ENCODE measurements at regions not wholly inside any gene's neighbourhood (a gene's known extent, or its start where the extent isn't known, plus 50 kb on each side); places are given as distances from the start of the nearest gene placed in this dataset.

DNA sequence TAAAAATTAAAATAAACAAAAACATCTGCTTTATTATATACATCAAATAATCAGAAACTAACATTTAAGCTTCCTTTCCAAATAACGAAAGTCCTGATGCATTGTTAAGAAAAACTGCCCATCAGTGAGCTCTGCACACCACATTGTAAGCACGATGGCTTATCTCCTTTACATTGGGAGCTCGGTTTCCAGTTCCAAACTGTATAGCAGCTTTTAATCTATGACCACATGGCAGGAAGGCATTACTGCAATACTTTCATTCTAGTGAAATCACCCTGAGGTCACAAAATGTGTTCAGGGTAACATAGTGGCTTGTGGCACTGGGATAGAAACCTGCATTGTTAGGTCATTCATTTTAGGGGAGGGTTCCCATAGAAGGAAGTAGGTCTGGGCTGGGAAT, 146.3 kb downstream of the ZNF22 start:
- Histone ChIP-seq H2AFZ (replicated peaks) (no peak overlapping the region), H3K4me3 (no peak overlapping the region), H3K27me3 (no peaks in the 10 kb centered on the region), H3K9ac (no peak overlapping the region), H3F3A (ENCODE audit: low read depth) (no peaks in the 10 kb centered on the region), H3K36me3 (no peaks in the 10 kb centered on the region), H3K27ac (no peak overlapping the region), H3K4me2 (no peak overlapping the region), H3K79me2 (ENCODE audit: low read depth) (no peaks in the 10 kb centered on the region), H3K9me3 (ENCODE audit: low read depth) (no peaks in the 10 kb centered on the region), H4K20me1 (ENCODE audit: low read depth) (no peaks in the 10 kb centered on the region), H3K4me1 (no peaks in the 10 kb centered on the region)
- TF ChIP-seq EZH2 (IDR thresholded peaks at IDR 0.05) (no peak), EZH2phosphoT487 (IDR thresholded peaks at IDR 0.05) (no peak)
- TF ChIP-seq, protein P1, sequence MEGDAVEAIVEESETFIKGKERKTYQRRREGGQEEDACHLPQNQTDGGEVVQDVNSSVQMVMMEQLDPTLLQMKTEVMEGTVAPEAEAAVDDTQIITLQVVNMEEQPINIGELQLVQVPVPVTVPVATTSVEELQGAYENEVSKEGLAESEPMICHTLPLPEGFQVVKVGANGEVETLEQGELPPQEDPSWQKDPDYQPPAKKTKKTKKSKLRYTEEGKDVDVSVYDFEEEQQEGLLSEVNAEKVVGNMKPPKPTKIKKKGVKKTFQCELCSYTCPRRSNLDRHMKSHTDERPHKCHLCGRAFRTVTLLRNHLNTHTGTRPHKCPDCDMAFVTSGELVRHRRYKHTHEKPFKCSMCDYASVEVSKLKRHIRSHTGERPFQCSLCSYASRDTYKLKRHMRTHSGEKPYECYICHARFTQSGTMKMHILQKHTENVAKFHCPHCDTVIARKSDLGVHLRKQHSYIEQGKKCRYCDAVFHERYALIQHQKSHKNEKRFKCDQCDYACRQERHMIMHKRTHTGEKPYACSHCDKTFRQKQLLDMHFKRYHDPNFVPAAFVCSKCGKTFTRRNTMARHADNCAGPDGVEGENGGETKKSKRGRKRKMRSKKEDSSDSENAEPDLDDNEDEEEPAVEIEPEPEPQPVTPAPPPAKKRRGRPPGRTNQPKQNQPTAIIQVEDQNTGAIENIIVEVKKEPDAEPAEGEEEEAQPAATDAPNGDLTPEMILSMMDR (IDR thresholded peaks at IDR 0.05) = no peak
- no peaks in the 10 kb centered on the region for H3K4me1 Mint-ChIP-seq
- H3K27ac Mint-ChIP-seq = no peak overlapping the region
- H3K9me3 Mint-ChIP-seq = no peaks in the 10 kb centered on the region
- no peaks in the 10 kb centered on the region for H3K36me3 Mint-ChIP-seq
- H3K27me3 Mint-ChIP-seq (ENCODE audit: insufficient read depth, low read depth) = no peaks in the 10 kb centered on the region
- no peak for DNase-seq (ENCODE audit: low spot score)
- H3K4me3 Mint-ChIP-seq = no peak overlapping the region

DNA sequence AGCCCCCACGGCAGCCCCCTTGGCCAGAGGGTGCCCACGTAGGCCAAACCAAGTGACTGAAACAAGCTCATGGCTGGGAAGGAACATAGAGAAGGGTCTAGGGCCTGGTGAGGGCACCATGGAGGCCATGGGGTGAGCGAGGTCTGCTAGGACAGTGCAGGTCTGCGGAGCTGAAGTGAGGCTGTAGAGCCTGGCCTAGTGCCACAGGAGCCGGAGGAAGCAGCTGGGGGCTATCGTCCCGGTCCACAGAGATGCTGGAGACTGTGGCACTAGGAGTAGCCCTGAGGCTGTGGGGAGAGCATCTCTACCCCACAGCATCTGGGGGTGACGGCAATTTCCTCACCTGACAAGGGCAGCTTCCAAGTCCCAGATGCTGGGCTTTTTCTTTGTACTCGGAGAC, 150.3 kb downstream of the ZNF22 start:
- Mint-ChIP-seq H3K27me3 (ENCODE audit: insufficient read depth, low read depth) (peaks cover 5% of the 10 kb centered on the region), H3K27ac (no peak overlapping the region), H3K4me3 (no peak overlapping the region), H3K4me1 (no peaks in the 10 kb centered on the region), H3K36me3 (no peaks in the 10 kb centered on the region), H3K9me3 (no peaks in the 10 kb centered on the region)
- no peak overlapping the region for H3K27ac ChIP-seq
- H2AFZ ChIP-seq (replicated peaks) = no peak overlapping the region
- no peaks in the 10 kb centered on the region for H3K9me3 ChIP-seq (ENCODE audit: low read depth)
- no peaks in the 10 kb centered on the region for H3K27me3 ChIP-seq
- no peaks in the 10 kb centered on the region for H4K20me1 ChIP-seq (ENCODE audit: low read depth)
- DNase-seq (ENCODE audit: low spot score) = no peak
- TF ChIP-seq EZH2 (IDR thresholded peaks at IDR 0.05) (no peak), EZH2phosphoT487 (IDR thresholded peaks at IDR 0.05) (no peak)
- TF ChIP-seq, protein P1 (IDR thresholded peaks at IDR 0.05) = no peak
- H3F3A ChIP-seq (ENCODE audit: low read depth) = no peaks in the 10 kb centered on the region
- H3K4me1 ChIP-seq = no peaks in the 10 kb centered on the region
- no peak overlapping the region for H3K9ac ChIP-seq
- no peak overlapping the region for H3K4me3 ChIP-seq
- H3K4me2 ChIP-seq = no peak overlapping the region
- H3K79me2 ChIP-seq (ENCODE audit: low read depth) = no peaks in the 10 kb centered on the region
- H3K36me3 ChIP-seq = no peaks in the 10 kb centered on the region

DNA sequence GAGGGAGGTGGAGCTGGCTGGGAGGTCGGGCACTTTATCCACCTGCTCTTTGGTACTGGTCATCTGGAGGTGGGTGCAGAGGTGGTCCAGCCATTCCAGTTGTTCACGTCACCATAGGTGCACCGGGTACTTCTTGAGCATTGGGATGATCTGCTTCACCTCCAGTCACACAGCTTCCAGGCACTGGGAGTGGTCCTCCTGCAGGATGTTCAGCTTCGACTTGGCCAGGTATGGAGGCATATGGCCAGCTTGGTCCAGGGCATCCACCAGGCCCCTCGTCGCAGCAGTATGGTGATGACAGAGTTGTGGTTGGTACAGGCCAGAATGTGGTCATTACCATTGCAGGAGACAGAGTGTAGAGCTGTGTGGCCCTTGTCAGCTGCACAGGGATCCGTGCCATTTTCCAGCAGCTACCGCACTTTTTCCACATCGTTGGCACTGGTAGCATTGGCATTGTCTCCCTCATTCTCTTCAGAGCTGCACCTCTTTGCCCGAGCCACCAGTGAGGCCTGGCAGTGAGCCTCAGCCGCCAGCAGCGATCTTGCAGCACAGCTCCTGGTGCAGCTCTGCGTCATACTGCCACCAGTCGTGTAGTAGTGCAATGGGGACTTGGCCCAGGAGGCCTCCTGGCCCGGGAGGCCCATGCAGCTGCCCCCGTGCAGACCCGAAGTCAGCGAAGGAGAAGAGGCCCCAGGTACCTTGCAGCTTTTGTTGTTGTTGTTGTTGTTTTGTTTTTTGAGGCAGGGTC, 150.9 kb downstream of the ZNF22 start:
- no peak overlapping the region for H3K4me2 ChIP-seq
- no peaks in the 10 kb centered on the region for H3F3A ChIP-seq (ENCODE audit: low read depth)
- no peak overlapping the region for H3K4me3 ChIP-seq
- H3K79me2 ChIP-seq (ENCODE audit: low read depth) = no peaks in the 10 kb centered on the region
- Mint-ChIP-seq H3K27ac (no peak overlapping the region), H3K36me3 (no peaks in the 10 kb centered on the region), H3K27me3 (ENCODE audit: insufficient read depth, low read depth) (peaks cover 5% of the 10 kb centered on the region), H3K9me3 (no peaks in the 10 kb centered on the region), H3K4me1 (no peaks in the 10 kb centered on the region), H3K4me3 (no peak overlapping the region)
- H3K27ac ChIP-seq = no peak overlapping the region
- H3K9ac ChIP-seq = no peak overlapping the region
- H3K36me3 ChIP-seq = no peaks in the 10 kb centered on the region
- H3K9me3 ChIP-seq (ENCODE audit: low read depth) = no peaks in the 10 kb centered on the region
- no peaks in the 10 kb centered on the region for H4K20me1 ChIP-seq (ENCODE audit: low read depth)
- no peak for DNase-seq (ENCODE audit: low spot score)
- no peaks in the 10 kb centered on the region for H3K4me1 ChIP-seq
- TF ChIP-seq, protein P1 (IDR thresholded peaks at IDR 0.05) = no peak
- no peak for TF ChIP-seq EZH2phosphoT487 (IDR thresholded peaks at IDR 0.05)
- no peak for TF ChIP-seq EZH2 (IDR thresholded peaks at IDR 0.05)
- no peak overlapping the region for H2AFZ ChIP-seq (replicated peaks)
- no peaks in the 10 kb centered on the region for H3K27me3 ChIP-seq

All from neural progenitor cell (in vitro differentiated cells).